HepG2 (cell line): ENCODE measurements at regions not wholly inside any gene's neighbourhood (a gene's known extent, or its start where the extent isn't known, plus 50 kb on each side); places are given as distances from the start of the nearest gene placed in this dataset.

Experiments
- ARNTL ChIP-seq: sonication (generic); formaldehyde crosslinking; IDR thresholded peaks from 2 replicates; pipeline ENCODE4 v1.4.0; 2020; ENCODE audit warnings: mild to moderate bottlenecking, missing genetic modification reagents
- FIP1L1 ChIP-seq: fragments of 200-400 bp; formaldehyde crosslinking; IDR thresholded peaks from 2 replicates; pipeline ENCODE4 v1.6.1; 2018; ENCODE audit warnings: low read depth, mild to moderate bottlenecking, low read length, moderate library complexity, borderline replicate concordance; ENCODE audit not compliant: insufficient read depth
- POLR2A ChIP-seq, 2 experiments: IDR thresholded peaks; 2 replicates each; pipeline ENCODE4 v1.6.1; 2011; ENCODE audit warnings: low read depth in 2 of 2, low read length in 2 of 2, mild to moderate bottlenecking in 1 of 2, moderate library complexity in 1 of 2; ENCODE audit not compliant: insufficient read depth in 1 of 2
- TAF1 ChIP-seq: sonication (generic); formaldehyde crosslinking; IDR thresholded peaks from 2 replicates; pipeline ENCODE4 v1.4.0; 2020; ENCODE audit warnings: missing genetic modification reagents
- TCF7L2 ChIP-seq: IDR thresholded peaks from 2 replicates; pipeline ENCODE4 v1.6.1; 2011; ENCODE audit warnings: mild to moderate bottlenecking, low read depth, low read length, moderate library complexity
- TRIM22 ChIP-seq: fragments of 450-650 bp; IDR thresholded peaks from 2 replicates; pipeline ENCODE4 v1.6.1; 2017
- ZBTB33 ChIP-seq: sonication (generic); formaldehyde crosslinking; IDR thresholded peaks from 2 replicates; pipeline ENCODE4 v1.4.0; 2020; ENCODE audit warnings: missing genetic modification reagents
- ZKSCAN1 ChIP-seq: fragments of 150-350 bp; IDR thresholded peaks from 2 replicates; pipeline ENCODE4 v1.6.1; 2014; ENCODE audit warnings: low read length
- ZNF512 ChIP-seq: sonication (generic); formaldehyde crosslinking; IDR thresholded peaks from 2 replicates; pipeline ENCODE4 v1.4.0; 2020; ENCODE audit warnings: mild to moderate bottlenecking, missing genetic modification reagents

- TF ChIP-seq ZBTB33 (CRISPR knock-in tag) (no peak), ZNF512 (CRISPR knock-in tag) (no peak), TRIM22 (no peak), TCF7L2 (no peak), ZKSCAN1 (no peak), ARNTL (no peak), FIP1L1 (no peak), POLR2A (IDR thresholded peaks at IDR 0.05; ENCODE audit: insufficient read depth in 1 of 2, low read depth in 2 of 2, low read length in 2 of 2) (no peak), TAF1 (CRISPR knock-in tag) (no peak)
Measured at GRCh38 chr21:43328958-43329691, 97.8 kb downstream of the SIK1 start.
